ENCODE measurements at regions not wholly inside any gene's neighbourhood (a gene's known extent, or its start where the extent isn't known, plus 50 kb on each side); places are given as distances from the start of the nearest gene placed in this dataset.

DNA sequence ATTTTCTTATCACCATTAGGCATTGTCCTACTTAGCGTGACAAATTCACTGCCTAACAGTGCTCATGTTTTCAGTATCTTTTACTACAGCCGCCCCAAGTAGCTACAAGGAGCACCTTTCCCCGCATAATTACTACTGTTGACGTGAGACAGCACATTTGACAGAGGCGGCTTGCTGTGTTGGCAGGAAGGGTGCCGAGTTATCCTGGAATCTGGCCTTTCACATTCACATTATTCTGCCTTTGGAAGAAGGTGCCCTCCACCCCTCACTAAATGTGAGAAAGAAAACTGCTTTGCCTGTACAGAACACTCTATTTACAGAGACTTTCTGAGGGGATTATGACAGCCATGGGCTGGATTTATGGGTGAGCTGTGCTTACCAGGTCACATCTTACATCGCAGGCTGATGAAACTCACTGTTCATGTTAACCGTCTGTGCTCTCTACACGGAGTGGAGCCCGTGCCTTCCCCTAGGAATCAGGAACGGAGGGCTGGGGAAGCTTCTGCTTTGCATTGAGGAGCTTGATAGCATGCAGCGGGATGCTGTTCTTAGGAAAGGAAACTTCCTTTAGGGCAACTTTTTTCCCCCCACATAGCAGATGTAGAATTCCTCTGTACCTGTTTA lies 148.0 kb upstream of the ZRANB2 start:
- Mint-ChIP-seq H3K36me3 (no peaks in the 10 kb centered on the region), H3K27me3 (no peaks in the 10 kb centered on the region), H3K27ac (no peak overlapping the region), H3K9me3 (peaks cover 10 to 35% (median 12%) of the 10 kb centered on the region in 3 donors), H3K4me3 (no peak overlapping the region), H3K4me1 (no peaks in the 10 kb centered on the region)
- CTCF ChIA-PET = no interaction called here
- WGBS (ENCODE audit: insufficient coverage) = 61% methylated on average over 6 of the region's 12 CpGs
- Histone ChIP-seq H3K27ac (ENCODE audit: low read length) (no peak overlapping the region), H3K4me1 (ENCODE audit: control insufficient read depth in 1 of 2, extremely low read depth in 1 of 2, insufficient read depth in 2 of 2, low read length in 2 of 2) (no peaks in the 10 kb centered on the region), H3K36me3 (ENCODE audit: control insufficient read depth in 2 of 2, extremely low read depth in 1 of 2, insufficient read depth in 1 of 2, low read length in 1 of 2) (no peaks in the 10 kb centered on the region), H3K27me3 (replicated peaks in 1 of 2; ENCODE audit: control insufficient read depth in 2 of 2, extremely low read depth in 1 of 2, insufficient read depth in 2 of 2, low read length in 1 of 2) (no peaks in the 10 kb centered on the region), H3K9me3 (no peaks in the 10 kb centered on the region), H3K4me3 (ENCODE audit: control insufficient read depth in 1 of 2, extremely low read depth in 1 of 2, low read length in 1 of 2) (no peak overlapping the region)
- ATAC-seq (replicated peaks in 1 of 4) (no peak), DNase-seq (no peak)
- POLR2A ChIA-PET = no interaction called here

DNA sequence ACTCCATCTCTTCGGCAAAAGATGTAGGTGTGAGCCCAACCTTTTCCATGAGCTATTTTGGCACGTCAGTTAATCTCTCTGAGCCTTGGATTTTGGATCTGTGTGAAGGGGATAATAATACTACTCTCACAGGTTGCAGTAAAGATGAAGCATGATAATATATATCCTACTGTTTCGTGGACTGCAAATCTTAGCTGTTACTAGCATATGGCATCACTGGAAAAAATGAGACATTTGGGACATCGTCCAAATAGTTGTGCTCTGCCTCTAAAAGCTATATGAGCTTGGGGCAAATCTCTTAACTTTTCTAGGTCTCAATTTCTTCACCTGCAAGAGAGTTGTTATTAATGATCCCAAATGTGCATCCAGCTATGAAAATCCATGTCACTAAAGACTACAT lies 147.4 kb upstream of the ZRANB2 start:
- Histone ChIP-seq H3K36me3 (ENCODE audit: control insufficient read depth in 2 of 2, extremely low read depth in 1 of 2, insufficient read depth in 1 of 2, low read length in 1 of 2) (no peaks in the 10 kb centered on the region), H3K4me3 (ENCODE audit: control insufficient read depth in 1 of 2, extremely low read depth in 1 of 2, low read length in 1 of 2) (no peak overlapping the region), H3K9me3 (no peaks in the 10 kb centered on the region), H3K27me3 (replicated peaks in 1 of 2; ENCODE audit: control insufficient read depth in 2 of 2, extremely low read depth in 1 of 2, insufficient read depth in 2 of 2, low read length in 1 of 2) (no peaks in the 10 kb centered on the region), H3K4me1 (ENCODE audit: control insufficient read depth in 1 of 2, extremely low read depth in 1 of 2, insufficient read depth in 2 of 2, low read length in 2 of 2) (no peaks in the 10 kb centered on the region), H3K27ac (ENCODE audit: low read length) (no peak overlapping the region)
- Mint-ChIP-seq H3K27ac (no peak overlapping the region), H3K27me3 (no peaks in the 10 kb centered on the region), H3K36me3 (no peaks in the 10 kb centered on the region), H3K9me3 (peaks cover 9 to 40% (median 16%) of the 10 kb centered on the region in 3 donors), H3K4me3 (no peak overlapping the region), H3K4me1 (no peaks in the 10 kb centered on the region)
- 88% methylated on average over 1 of the region's 4 CpGs for WGBS (ENCODE audit: insufficient coverage)
- ChIA-PET POLR2A (no interaction called here), CTCF (no interaction called here)
- ATAC-seq (replicated peaks in 1 of 4) (no peak), DNase-seq (no peak)

DNA sequence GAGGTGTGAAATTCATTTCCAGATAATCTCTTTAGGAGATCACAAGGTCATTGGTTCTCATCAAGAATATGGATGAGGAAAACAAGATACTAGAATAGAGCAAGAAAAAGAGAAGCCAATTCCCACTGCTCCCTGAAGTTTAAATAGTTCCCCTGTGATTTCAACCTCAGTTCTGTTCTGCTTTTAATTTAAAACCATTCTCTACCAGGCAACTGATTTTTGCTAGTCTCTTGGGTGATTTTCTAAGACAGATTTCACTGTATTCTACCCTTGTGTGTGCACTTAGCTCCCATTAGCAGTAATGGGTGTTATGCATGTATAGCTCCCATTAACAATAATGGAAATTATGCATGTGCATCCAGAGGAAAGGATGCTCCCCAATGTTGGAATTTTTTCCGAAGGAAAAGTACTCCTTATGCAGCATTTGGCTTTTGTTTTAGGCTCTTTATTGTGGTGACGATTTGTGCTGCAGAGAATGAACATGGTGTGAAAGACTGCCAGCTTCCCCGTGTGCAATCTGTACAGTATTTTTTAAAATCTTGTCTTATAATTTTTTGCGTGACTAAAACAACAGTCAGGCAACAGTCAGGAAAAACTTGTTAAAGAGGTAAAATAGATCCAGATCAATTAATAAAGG lies 144.0 kb upstream of the ZRANB2 start:
- Histone ChIP-seq H3K27ac (ENCODE audit: low read length) (no peak overlapping the region), H3K9me3 (no peaks in the 10 kb centered on the region), H3K27me3 (replicated peaks in 1 of 2; ENCODE audit: control insufficient read depth in 2 of 2, extremely low read depth in 1 of 2, insufficient read depth in 2 of 2, low read length in 1 of 2) (no peaks in the 10 kb centered on the region), H3K4me1 (ENCODE audit: control insufficient read depth in 1 of 2, extremely low read depth in 1 of 2, insufficient read depth in 2 of 2, low read length in 2 of 2) (no peaks in the 10 kb centered on the region), H3K4me3 (ENCODE audit: control insufficient read depth in 1 of 2, extremely low read depth in 1 of 2, low read length in 1 of 2) (no peak overlapping the region), H3K36me3 (ENCODE audit: control insufficient read depth in 2 of 2, extremely low read depth in 1 of 2, insufficient read depth in 1 of 2, low read length in 1 of 2) (no peaks in the 10 kb centered on the region)
- ATAC-seq (replicated peaks in 1 of 4) (no peak), DNase-seq (no peak)
- Mint-ChIP-seq H3K4me3 (no peak overlapping the region), H3K36me3 (no peaks in the 10 kb centered on the region), H3K4me1 (no peaks in the 10 kb centered on the region), H3K27me3 (no peaks in the 10 kb centered on the region), H3K9me3 (peaks cover 4 to 34% (median 16%) of the 10 kb centered on the region in 3 donors), H3K27ac (no peak overlapping the region)
- CTCF ChIA-PET = no interaction called here
- 100% methylated on average over 1 of the region's 4 CpGs for WGBS (ENCODE audit: insufficient coverage)
- POLR2A ChIA-PET = no interaction called here

DNA sequence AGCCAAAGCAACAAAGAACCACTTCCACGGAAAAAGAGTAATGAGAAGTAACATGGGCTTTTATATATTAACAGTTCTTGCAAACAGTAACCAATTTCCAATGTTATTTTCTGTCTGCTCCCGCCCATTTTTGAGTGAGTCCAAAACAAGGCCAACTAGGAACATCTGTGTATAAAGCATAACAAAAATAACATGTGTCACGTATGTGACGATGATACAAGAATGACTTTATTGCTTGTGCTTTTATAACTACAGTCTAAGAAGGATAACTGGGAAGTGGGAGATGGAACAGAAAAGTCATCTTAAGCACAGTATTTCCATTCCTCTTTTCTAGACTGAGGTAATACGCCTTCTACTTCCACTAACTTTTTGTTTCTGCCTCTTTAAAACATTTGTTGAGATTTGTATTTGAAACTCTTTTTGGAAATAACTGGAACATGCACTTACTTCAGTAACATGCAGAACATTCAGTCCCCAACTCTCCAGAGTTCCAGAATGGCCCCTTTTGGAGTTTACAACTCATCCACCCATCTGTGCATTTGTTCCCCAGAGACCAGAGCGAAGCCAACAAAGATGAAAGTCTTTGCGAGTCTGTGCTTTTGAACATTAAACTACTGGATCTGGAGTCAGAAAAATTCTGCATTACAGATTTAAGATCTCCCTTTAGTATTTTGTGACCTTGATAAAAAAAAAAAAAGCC lies 143.0 kb upstream of the ZRANB2 start:
- no peak overlapping the region for H3K27ac Mint-ChIP-seq
- WGBS (ENCODE audit: insufficient coverage) = 45% methylated on average over 3 of the region's 7 CpGs
- no peaks in the 10 kb centered on the region for H3K4me1 Mint-ChIP-seq
- ChIA-PET CTCF (no interaction called here), POLR2A (no interaction called here)
- no peaks in the 10 kb centered on the region for H3K27me3 Mint-ChIP-seq
- Histone ChIP-seq H3K36me3 (ENCODE audit: control insufficient read depth in 2 of 2, extremely low read depth in 1 of 2, insufficient read depth in 1 of 2, low read length in 1 of 2) (no peaks in the 10 kb centered on the region), H3K27ac (ENCODE audit: low read length) (no peak overlapping the region), H3K27me3 (replicated peaks in 1 of 2; ENCODE audit: control insufficient read depth in 2 of 2, extremely low read depth in 1 of 2, insufficient read depth in 2 of 2, low read length in 1 of 2) (no peaks in the 10 kb centered on the region), H3K4me1 (ENCODE audit: control insufficient read depth in 1 of 2, extremely low read depth in 1 of 2, insufficient read depth in 2 of 2, low read length in 2 of 2) (no peaks in the 10 kb centered on the region), H3K4me3 (ENCODE audit: control insufficient read depth in 1 of 2, extremely low read depth in 1 of 2, low read length in 1 of 2) (no peak overlapping the region), H3K9me3 (no peaks in the 10 kb centered on the region)
- no peak for ATAC-seq (replicated peaks in 1 of 4)
- H3K4me3 Mint-ChIP-seq = no peak overlapping the region
- DNase-seq = no peak
- peaks cover 4 to 34% (median 11%) of the 10 kb centered on the region in 3 donors for H3K9me3 Mint-ChIP-seq
- no peaks in the 10 kb centered on the region for H3K36me3 Mint-ChIP-seq

DNA sequence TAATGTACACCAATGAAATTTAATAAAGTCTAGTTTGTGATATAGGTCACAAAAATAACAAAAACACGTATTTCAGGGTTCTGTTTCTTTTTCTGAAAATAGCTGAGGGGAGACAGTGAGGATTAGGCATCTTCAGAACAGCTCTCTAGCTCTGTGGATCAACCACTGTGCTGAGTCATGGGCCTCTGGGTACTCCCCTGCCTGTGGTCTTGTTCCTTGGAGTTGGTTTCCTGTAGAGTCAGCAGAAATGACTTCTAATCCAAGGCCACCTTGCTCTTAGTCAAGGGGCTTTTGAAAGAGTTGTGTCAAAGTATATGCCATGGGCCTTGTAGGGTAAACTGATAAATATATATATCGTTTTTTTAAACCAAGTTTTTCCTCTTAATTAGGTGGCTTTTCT lies 141.8 kb upstream of the ZRANB2 start:
- H3K4me3 Mint-ChIP-seq = no peak overlapping the region
- H3K9me3 Mint-ChIP-seq = peaks cover 4 to 27% (median 10%) of the 10 kb centered on the region in 3 donors
- H3K27me3 Mint-ChIP-seq = no peaks in the 10 kb centered on the region
- no peak overlapping the region for H3K27ac ChIP-seq (ENCODE audit: low read length)
- no peak for DNase-seq
- H3K9me3 ChIP-seq = no peaks in the 10 kb centered on the region
- no peak overlapping the region for H3K4me3 ChIP-seq (ENCODE audit: control insufficient read depth in 1 of 2, extremely low read depth in 1 of 2, low read length in 1 of 2)
- H3K4me1 Mint-ChIP-seq = no peaks in the 10 kb centered on the region
- ChIA-PET POLR2A (no interaction called here), CTCF (no interaction called here)
- no peaks in the 10 kb centered on the region for H3K27me3 ChIP-seq (replicated peaks in 1 of 2; ENCODE audit: control insufficient read depth in 2 of 2, extremely low read depth in 1 of 2, insufficient read depth in 2 of 2, low read length in 1 of 2)
- no peaks in the 10 kb centered on the region for H3K36me3 Mint-ChIP-seq
- no peak for ATAC-seq (replicated peaks in 1 of 4)
- H3K4me1 ChIP-seq (ENCODE audit: control insufficient read depth in 1 of 2, extremely low read depth in 1 of 2, insufficient read depth in 2 of 2, low read length in 2 of 2) = no peaks in the 10 kb centered on the region
- no CpG with 5 or more reads among the region's 2 CpGs for WGBS (ENCODE audit: insufficient coverage)
- no peaks in the 10 kb centered on the region for H3K36me3 ChIP-seq (ENCODE audit: control insufficient read depth in 2 of 2, extremely low read depth in 1 of 2, insufficient read depth in 1 of 2, low read length in 1 of 2)
- H3K27ac Mint-ChIP-seq = no peak overlapping the region

DNA sequence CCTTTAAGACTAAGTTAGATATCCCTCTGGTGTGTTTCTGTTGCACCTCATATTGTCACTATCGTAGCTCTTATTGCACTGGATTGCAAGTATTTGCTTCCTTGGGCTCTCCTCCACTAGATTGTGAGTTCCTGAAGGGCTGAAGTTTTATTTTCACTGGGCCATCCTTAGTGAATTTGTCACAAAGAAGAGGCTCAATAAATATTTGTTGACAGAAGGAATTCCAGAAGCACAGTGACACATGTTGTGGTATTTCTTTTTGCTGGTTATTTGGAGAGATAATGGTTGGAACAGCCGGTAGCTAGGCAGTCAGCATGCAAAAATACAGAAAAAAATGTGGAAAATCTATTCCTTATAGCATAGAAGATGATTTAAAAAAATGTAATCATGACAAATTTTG lies 129.9 kb upstream of the ZRANB2 start:
- H3K9me3 Mint-ChIP-seq = peaks cover 0 to 16% (median 8%) of the 10 kb centered on the region in 3 donors
- no peaks in the 10 kb centered on the region for H3K4me1 Mint-ChIP-seq
- POLR2A ChIA-PET = no interaction called here
- no peak overlapping the region for H3K4me3 ChIP-seq (ENCODE audit: control insufficient read depth in 1 of 2, extremely low read depth in 1 of 2, low read length in 1 of 2)
- H3K9me3 ChIP-seq = peaks cover 2% of the 10 kb centered on the region
- WGBS (ENCODE audit: insufficient coverage) = no CpG with 5 or more reads among the region's 2 CpGs
- H3K4me1 ChIP-seq (ENCODE audit: control insufficient read depth in 1 of 2, extremely low read depth in 1 of 2, insufficient read depth in 2 of 2, low read length in 2 of 2) = no peaks in the 10 kb centered on the region
- no peak overlapping the region for H3K27ac ChIP-seq (ENCODE audit: low read length)
- no peak overlapping the region for H3K4me3 Mint-ChIP-seq
- H3K27me3 ChIP-seq (replicated peaks in 1 of 2; ENCODE audit: control insufficient read depth in 2 of 2, extremely low read depth in 1 of 2, insufficient read depth in 2 of 2, low read length in 1 of 2) = no peaks in the 10 kb centered on the region
- DNase-seq = no peak
- CTCF ChIA-PET = no interaction called here
- no peak for ATAC-seq (replicated peaks in 1 of 4)
- no peaks in the 10 kb centered on the region for H3K36me3 Mint-ChIP-seq
- H3K36me3 ChIP-seq (ENCODE audit: control insufficient read depth in 2 of 2, extremely low read depth in 1 of 2, insufficient read depth in 1 of 2, low read length in 1 of 2) = no peaks in the 10 kb centered on the region
- no peak overlapping the region for H3K27ac Mint-ChIP-seq
- H3K27me3 Mint-ChIP-seq = no peaks in the 10 kb centered on the region

Data from T-cell (primary cell).